ENCODE measurements at regions not wholly inside any gene's neighbourhood (a gene's known extent, or its start where the extent isn't known, plus 50 kb on each side); places are given as distances from the start of the nearest gene placed in this dataset.

DNA sequence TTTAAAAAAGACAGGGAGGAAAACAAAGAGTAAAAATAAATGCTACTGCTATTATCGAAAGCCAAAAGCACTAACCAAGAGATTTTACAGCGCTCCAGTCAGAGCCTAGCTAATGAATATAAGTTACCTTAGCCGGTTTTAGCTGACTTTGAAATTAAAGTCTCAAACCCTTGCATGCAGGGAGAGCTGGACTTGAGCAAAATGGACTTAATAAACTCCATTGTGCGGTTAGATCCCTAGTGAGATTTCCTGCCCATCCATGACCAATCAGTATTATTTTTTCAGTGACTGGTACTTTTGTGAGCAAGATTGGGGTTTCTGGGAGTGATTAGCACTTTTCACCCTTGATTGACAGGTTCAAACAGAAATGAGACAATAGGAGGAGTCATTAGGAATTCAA lies 333.4 kb upstream of the ADGRL2 start:
- TF ChIP-seq POLR2A (IDR thresholded peaks at IDR 0.05): no peak
- TF ChIP-seq, protein P1, sequence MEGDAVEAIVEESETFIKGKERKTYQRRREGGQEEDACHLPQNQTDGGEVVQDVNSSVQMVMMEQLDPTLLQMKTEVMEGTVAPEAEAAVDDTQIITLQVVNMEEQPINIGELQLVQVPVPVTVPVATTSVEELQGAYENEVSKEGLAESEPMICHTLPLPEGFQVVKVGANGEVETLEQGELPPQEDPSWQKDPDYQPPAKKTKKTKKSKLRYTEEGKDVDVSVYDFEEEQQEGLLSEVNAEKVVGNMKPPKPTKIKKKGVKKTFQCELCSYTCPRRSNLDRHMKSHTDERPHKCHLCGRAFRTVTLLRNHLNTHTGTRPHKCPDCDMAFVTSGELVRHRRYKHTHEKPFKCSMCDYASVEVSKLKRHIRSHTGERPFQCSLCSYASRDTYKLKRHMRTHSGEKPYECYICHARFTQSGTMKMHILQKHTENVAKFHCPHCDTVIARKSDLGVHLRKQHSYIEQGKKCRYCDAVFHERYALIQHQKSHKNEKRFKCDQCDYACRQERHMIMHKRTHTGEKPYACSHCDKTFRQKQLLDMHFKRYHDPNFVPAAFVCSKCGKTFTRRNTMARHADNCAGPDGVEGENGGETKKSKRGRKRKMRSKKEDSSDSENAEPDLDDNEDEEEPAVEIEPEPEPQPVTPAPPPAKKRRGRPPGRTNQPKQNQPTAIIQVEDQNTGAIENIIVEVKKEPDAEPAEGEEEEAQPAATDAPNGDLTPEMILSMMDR (IDR thresholded peaks at IDR 0.05): no peak
